SK-N-SH treated with all-trans-retinoic acid at 6 μM for 48 hours (cell line): ENCODE measurements at regions not wholly inside any gene's neighbourhood (a gene's known extent, or its start where the extent isn't known, plus 50 kb on each side); places are given as distances from the start of the nearest gene placed in this dataset.

Source experiments
- ARNTL ChIP-seq: fragments of 450-650 bp; formaldehyde crosslinking; IDR thresholded peaks from 2 replicates; pipeline ENCODE4 v1.5.0; 2020; ENCODE audit warnings: low read depth, mild to moderate bottlenecking, moderate library complexity, borderline replicate concordance
- BACH2 ChIP-seq: fragments of 250-450 bp; sonication (Bioruptor Pico); IDR thresholded peaks from 2 replicates; pipeline ENCODE4 v1.9.0; 2021; ENCODE audit warnings: mild to moderate bottlenecking, borderline replicate concordance
- CSDC2 ChIP-seq: fragments of 250-450 bp; sonication (Bioruptor Pico); IDR thresholded peaks from 2 replicates; pipeline ENCODE4 v1.5.0; 2020; ENCODE audit warnings: mild to moderate bottlenecking, moderate library complexity
- GLIS3 ChIP-seq: fragments of 250-450 bp; sonication (Bioruptor Pico); IDR thresholded peaks from 2 replicates; pipeline ENCODE4 v1.5.0; 2020; ENCODE audit warnings: mild to moderate bottlenecking, moderate library complexity
- ISL1 ChIP-seq: fragments of 250-450 bp; sonication (Bioruptor Pico); IDR thresholded peaks from 2 replicates; pipeline ENCODE4 v2.1.2; 2022; ENCODE audit warnings: mild to moderate bottlenecking, moderate library complexity
- OSR1 ChIP-seq: fragments of 250-450 bp; sonication (Bioruptor Pico); IDR thresholded peaks from 2 replicates; pipeline ENCODE4 v1.8.0; 2022; ENCODE audit warnings: moderate library complexity, mild to moderate bottlenecking, inconsistent platforms
- RARB ChIP-seq: fragments of 250-450 bp; sonication (Bioruptor Pico); IDR thresholded peaks from 2 replicates; pipeline ENCODE4 v1.8.0; 2021; ENCODE audit warnings: mild to moderate bottlenecking, moderate library complexity
- TOX ChIP-seq: fragments of 250-450 bp; sonication (Bioruptor Pico); IDR thresholded peaks from 2 replicates; pipeline ENCODE4 v1.8.0; 2021; ENCODE audit warnings: mild to moderate bottlenecking, moderate library complexity, borderline replicate concordance
- ZC3H10 ChIP-seq: fragments of 250-450 bp; sonication (Bioruptor Pico); IDR thresholded peaks from 2 replicates; pipeline ENCODE4 v1.5.1; 2021; ENCODE audit warnings: mild to moderate bottlenecking, moderate library complexity
- ZFP3 ChIP-seq: fragments of 250-450 bp; sonication (Bioruptor Pico); IDR thresholded peaks from 2 replicates; pipeline ENCODE4 v1.5.0; 2020; ENCODE audit warnings: mild to moderate bottlenecking, moderate library complexity
- ZNF565 ChIP-seq: fragments of 450-650 bp; formaldehyde crosslinking; conservative IDR thresholded peaks from 2 replicates; pipeline ENCODE4 v1.5.0; 2020; ENCODE audit warnings: low read depth, mild to moderate bottlenecking, moderate library complexity
- TF ChIP-seq, protein P1 (sequence below): fragments of 250-450 bp; sonication (Bioruptor Pico); IDR thresholded peaks from 2 replicates; pipeline ENCODE4 v1.5.1; 2020; ENCODE audit warnings: low read depth, mild to moderate bottlenecking, moderate library complexity
- TF ChIP-seq, protein P2 (sequence below): fragments of 250-450 bp; sonication (Bioruptor Pico); IDR thresholded peaks from 2 replicates; pipeline ENCODE4 v1.8.0; 2020; ENCODE audit warnings: mild to moderate bottlenecking, moderate library complexity, borderline replicate concordance

DNA sequence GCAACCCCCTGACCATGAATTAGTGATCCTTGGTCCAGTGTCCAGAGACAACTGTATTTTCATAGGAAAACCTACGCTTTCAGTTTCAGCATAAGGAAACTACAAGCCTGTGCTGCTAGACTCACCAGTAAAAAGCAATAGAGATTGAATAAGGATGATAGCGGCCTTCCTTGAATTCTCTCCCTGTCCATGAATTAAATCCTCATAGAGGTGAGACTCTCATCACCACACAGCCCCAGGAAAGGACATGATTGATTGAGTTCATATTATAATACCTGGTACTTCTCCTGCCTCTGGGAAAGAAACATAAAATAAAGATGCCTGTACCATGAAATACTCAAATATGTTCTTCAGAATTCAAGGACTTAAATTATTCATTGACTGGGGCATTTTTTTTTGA lies 146.3 kb upstream of the SPOPL start:
- TF ChIP-seq ARNTL (CRISPR knock-in tag) (no peak), RARB (CRISPR knock-in tag) (no peak), ISL1 (CRISPR knock-in tag) (no peak), ZNF565 (no peak), BACH2 (no peak), GLIS3 (no peak), ZC3H10 (CRISPR knock-in tag) (no peak), CSDC2 (no peak), OSR1 (CRISPR knock-in tag) (no peak), ZFP3 (no peak), TOX (CRISPR knock-in tag) (no peak)
- TF ChIP-seq, protein P1, sequence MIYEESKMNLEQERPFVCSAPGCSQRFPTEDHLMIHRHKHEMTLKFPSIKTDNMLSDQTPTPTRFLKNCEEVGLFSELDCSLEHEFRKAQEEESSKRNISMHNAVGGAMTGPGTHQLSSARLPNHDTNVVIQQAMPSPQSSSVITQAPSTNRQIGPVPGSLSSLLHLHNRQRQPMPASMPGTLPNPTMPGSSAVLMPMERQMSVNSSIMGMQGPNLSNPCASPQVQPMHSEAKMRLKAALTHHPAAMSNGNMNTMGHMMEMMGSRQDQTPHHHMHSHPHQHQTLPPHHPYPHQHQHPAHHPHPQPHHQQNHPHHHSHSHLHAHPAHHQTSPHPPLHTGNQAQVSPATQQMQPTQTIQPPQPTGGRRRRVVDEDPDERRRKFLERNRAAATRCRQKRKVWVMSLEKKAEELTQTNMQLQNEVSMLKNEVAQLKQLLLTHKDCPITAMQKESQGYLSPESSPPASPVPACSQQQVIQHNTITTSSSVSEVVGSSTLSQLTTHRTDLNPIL (CRISPR knock-in tag), result no peak
- TF ChIP-seq, protein P2, sequence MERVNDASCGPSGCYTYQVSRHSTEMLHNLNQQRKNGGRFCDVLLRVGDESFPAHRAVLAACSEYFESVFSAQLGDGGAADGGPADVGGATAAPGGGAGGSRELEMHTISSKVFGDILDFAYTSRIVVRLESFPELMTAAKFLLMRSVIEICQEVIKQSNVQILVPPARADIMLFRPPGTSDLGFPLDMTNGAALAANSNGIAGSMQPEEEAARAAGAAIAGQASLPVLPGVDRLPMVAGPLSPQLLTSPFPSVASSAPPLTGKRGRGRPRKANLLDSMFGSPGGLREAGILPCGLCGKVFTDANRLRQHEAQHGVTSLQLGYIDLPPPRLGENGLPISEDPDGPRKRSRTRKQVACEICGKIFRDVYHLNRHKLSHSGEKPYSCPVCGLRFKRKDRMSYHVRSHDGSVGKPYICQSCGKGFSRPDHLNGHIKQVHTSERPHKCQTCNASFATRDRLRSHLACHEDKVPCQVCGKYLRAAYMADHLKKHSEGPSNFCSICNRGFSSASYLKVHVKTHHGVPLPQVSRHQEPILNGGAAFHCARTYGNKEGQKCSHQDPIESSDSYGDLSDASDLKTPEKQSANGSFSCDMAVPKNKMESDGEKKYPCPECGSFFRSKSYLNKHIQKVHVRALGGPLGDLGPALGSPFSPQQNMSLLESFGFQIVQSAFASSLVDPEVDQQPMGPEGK (CRISPR knock-in tag), result no peak
